ENCODE measurements at regions not wholly inside any gene's neighbourhood (a gene's known extent, or its start where the extent isn't known, plus 50 kb on each side); places are given as distances from the start of the nearest gene placed in this dataset.

DNA sequence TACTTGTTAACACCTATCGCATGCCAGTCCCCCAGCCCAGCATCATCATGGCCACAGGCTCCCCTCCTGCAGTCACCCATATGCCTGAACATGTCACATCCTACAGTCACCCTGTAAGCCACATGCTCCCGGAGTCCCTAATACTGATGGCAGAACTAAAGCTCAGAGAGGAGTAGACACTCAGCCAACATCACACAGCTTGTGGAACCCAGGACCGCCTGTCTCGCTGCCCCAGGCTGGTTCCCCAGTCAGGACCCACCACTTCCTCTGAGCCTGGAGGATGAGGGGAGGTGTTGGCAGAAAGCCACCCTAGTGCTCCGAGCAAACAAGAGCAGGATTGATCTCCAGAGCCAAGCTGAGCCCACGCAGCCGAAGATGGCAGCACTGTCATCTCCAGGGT is 85.0 kb upstream of the MYL10 start:
- no peak overlapping the region for H3K27ac Mint-ChIP-seq
- DNase-seq (ENCODE audit: low spot score) (no peak), ATAC-seq (no peak)
- CTCF ChIA-PET = interaction anchor here (1.0 kb wide), 1 partner anchor 44 kb away, joined by 3 read pairs; no protein-coding TSS in a partner anchor
- POLR2A ChIA-PET = no interaction called here
- no peaks in the 10 kb centered on the region for H3K9me3 Mint-ChIP-seq
- H3K36me3 Mint-ChIP-seq = no peaks in the 10 kb centered on the region
- H3K4me3 Mint-ChIP-seq = no peak overlapping the region
- no peak for TF ChIP-seq GABPB1 (CRISPR knock-in tag; IDR thresholded peaks at IDR 0.05)
- TF ChIP-seq, protein P1, sequence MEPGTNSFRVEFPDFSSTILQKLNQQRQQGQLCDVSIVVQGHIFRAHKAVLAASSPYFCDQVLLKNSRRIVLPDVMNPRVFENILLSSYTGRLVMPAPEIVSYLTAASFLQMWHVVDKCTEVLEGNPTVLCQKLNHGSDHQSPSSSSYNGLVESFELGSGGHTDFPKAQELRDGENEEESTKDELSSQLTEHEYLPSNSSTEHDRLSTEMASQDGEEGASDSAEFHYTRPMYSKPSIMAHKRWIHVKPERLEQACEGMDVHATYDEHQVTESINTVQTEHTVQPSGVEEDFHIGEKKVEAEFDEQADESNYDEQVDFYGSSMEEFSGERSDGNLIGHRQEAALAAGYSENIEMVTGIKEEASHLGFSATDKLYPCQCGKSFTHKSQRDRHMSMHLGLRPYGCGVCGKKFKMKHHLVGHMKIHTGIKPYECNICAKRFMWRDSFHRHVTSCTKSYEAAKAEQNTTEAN (CRISPR knock-in tag; IDR thresholded peaks at IDR 0.05) = no peak
- TF ChIP-seq TCF7 (CRISPR knock-in tag; IDR thresholded peaks at IDR 0.05; ENCODE audit: low read depth) = no peak
- no peaks in the 10 kb centered on the region for H3K4me1 Mint-ChIP-seq
- no peaks in the 10 kb centered on the region; the same call in 1 of the 2 replicates for H3K27me3 Mint-ChIP-seq (ENCODE audit: low read depth)

DNA sequence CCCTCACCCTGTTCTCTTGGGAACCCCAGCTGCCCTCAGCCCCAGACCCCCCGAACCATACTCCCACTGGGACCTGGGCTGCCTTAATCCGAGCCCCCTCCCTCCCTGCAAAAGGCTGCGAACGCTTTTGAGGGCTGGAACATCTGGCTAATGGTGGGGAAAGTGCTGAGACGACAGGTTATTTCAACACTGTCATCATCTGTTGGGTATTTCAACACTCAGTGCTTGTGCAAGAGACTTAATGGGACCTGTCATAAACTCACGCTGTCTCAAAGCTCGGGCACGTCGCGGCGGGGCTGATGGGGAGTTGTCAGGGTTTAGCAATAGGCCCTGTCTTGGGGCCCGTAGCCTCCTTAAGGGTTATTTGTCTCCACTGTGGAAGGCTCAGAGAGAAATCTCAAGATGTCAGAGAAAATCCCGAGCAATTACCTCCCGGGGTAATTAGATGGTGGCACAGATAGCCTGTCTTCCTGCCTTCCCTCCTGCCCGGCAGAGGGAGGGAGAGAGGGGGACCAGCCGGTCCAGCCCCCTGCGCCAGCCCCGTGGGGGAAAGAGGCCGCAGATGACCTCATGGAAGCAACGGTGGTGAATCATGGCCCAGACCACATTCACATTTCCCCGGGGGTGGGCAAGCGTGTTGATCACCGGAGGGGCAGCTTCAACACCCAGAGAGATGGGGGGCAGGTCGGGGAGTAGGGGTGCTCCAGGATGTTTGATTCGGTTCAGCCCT is 88.7 kb upstream of the MYL10 start:
- CTCF ChIA-PET = interaction anchor here (0.6 kb wide), 1 partner anchor 24 kb away, joined by 4 read pairs; no protein-coding TSS in a partner anchor
- Mint-ChIP-seq H3K4me1 (no peaks in the 10 kb centered on the region), H3K27me3 (ENCODE audit: low read depth) (no peaks in the 10 kb centered on the region; the same call in 1 of the 2 replicates), H3K9me3 (no peaks in the 10 kb centered on the region), H3K36me3 (no peaks in the 10 kb centered on the region), H3K27ac (no peak overlapping the region), H3K4me3 (no peak overlapping the region)
- no peak for DNase-seq (ENCODE audit: low spot score)
- no peak for TF ChIP-seq CREM (CRISPR knock-in tag; IDR thresholded peaks at IDR 0.05)
- peak; percentile 69 for TF ChIP-seq GABPB1 (CRISPR knock-in tag; IDR thresholded peaks at IDR 0.05)
- peak; percentile 33 for ATAC-seq
- POLR2A ChIA-PET = interaction anchor here (0.7 kb wide), 1 partner anchor 75 kb away, joined by 5 read pairs; no protein-coding TSS in a partner anchor

DNA sequence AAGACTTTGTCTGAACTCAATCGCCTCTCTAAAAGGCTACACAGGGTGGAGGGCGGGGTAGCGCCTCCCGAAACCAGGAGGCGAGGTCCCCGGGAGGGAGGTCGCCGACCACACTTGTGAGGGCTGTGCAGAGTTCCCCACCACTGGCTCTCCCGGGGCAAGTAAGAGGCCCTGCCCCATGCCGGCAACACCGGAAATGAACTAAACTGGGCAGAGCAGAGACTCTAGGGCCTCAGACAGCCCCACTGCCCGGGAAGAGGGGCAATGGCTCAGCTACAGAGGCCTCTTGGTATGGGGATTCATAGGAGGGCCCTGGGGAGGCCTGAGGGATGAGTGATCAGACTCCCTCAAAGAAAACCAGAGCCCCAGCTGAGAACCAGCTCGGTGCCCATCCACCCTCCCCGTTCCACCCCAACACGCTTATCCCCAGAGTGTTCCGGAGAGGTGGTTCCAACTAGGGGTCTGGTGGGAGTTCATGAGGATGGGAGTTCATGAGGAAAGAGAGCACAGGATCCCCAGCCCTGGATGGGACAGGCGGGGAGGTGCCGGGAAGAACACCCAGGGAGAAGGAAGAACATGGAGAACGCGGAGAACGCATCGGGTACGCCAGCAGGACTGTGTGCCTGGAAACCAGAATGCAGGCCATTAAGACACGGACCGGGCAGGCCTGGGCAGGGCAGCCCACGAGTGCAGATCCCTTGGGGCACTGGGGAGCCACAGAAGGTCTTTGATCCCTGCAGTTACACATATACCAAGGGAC is 89.4 kb upstream of the MYL10 start:
- ATAC-seq (peak; percentile 31), DNase-seq (ENCODE audit: low spot score) (no peak)
- no peaks in the 10 kb centered on the region; the same call in 1 of the 2 replicates for H3K27me3 Mint-ChIP-seq (ENCODE audit: low read depth)
- H3K36me3 Mint-ChIP-seq = no peaks in the 10 kb centered on the region
- no peak overlapping the region for H3K27ac Mint-ChIP-seq
- H3K4me3 Mint-ChIP-seq = no peak overlapping the region
- H3K4me1 Mint-ChIP-seq = no peaks in the 10 kb centered on the region
- TF ChIP-seq, protein P2, sequence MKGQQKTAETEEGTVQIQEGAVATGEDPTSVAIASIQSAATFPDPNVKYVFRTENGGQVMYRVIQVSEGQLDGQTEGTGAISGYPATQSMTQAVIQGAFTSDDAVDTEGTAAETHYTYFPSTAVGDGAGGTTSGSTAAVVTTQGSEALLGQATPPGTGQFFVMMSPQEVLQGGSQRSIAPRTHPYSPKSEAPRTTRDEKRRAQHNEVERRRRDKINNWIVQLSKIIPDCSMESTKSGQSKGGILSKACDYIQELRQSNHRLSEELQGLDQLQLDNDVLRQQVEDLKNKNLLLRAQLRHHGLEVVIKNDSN (CRISPR knock-in tag; IDR thresholded peaks at IDR 0.05) = no peak
- TF ChIP-seq ZNF671 (CRISPR knock-in tag; IDR thresholded peaks at IDR 0.05) = no peak
- no peak for TF ChIP-seq ATF1 (CRISPR knock-in tag; IDR thresholded peaks at IDR 0.05)
- POLR2A ChIA-PET = no interaction called here
- H3K9me3 Mint-ChIP-seq = no peaks in the 10 kb centered on the region
- CTCF ChIA-PET = no interaction called here

DNA sequence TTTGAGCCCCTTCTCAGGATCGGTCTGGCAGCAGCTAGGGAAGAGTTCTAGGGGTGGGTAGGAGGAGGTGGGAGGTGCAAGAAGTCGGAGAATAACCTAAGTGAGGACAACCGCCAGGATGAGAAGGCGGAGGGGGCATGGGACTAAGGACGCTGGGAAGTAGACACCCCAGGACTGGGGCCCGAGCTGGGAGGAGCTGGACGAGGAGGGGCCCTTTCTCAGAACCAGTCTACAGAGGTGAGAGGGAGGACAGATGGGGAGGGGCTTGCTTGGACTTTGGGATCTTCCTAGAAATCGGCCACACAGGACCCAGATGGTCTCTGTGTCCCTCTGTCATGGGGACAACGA is 90.0 kb upstream of the MYL10 start:
- DNase-seq (ENCODE audit: low spot score) = no peak
- ATAC-seq = no peak
- ChIA-PET CTCF (no interaction called here), POLR2A (no interaction called here)
- no peak overlapping the region for H3K4me3 Mint-ChIP-seq
- H3K4me1 Mint-ChIP-seq = no peaks in the 10 kb centered on the region
- no peak overlapping the region for H3K27ac Mint-ChIP-seq
- H3K27me3 Mint-ChIP-seq (ENCODE audit: low read depth) = peaks cover 4% of the 10 kb centered on the region; the same call in 1 of the 2 replicates
- TF ChIP-seq, protein P3, sequence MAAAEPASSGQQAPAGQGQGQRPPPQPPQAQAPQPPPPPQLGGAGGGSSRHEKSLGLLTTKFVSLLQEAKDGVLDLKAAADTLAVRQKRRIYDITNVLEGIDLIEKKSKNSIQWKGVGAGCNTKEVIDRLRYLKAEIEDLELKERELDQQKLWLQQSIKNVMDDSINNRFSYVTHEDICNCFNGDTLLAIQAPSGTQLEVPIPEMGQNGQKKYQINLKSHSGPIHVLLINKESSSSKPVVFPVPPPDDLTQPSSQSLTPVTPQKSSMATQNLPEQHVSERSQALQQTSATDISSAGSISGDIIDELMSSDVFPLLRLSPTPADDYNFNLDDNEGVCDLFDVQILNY (CRISPR knock-in tag; IDR thresholded peaks at IDR 0.05) = no peak
- H3K36me3 Mint-ChIP-seq = 0 out of 2 replicates have a peak, but pooled peaks cover 3% of the 10 kb centered on the region
- peaks cover 4% of the 10 kb centered on the region for H3K9me3 Mint-ChIP-seq

DNA sequence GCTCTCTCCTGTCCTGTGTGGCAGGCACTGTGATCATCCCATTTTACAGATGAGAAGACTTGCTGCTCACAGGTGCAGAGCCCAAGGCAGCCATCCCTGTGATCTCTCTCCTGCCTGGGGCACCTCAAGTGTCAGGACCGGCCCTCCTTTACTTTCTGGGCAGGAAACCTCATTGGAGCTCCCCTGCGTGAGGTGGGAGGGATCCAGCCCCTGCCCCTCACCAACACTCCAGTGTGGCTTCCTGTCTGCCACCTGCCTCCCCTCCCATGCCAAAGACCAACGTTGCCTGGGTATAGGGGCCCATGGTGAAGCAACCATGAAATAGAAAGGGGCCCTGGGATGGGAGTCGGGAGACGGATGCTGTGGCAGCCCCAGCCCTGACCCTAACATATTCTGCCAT is 91.2 kb upstream of the MYL10 start:
- H3K9me3 Mint-ChIP-seq = peaks cover 6% of the 10 kb centered on the region
- H3K36me3 Mint-ChIP-seq = 0 out of 2 replicates have a peak, but pooled peaks cover 3% of the 10 kb centered on the region
- H3K4me3 Mint-ChIP-seq = no peak overlapping the region
- ChIA-PET CTCF (no interaction called here), POLR2A (no interaction called here)
- ATAC-seq (no peak), DNase-seq (ENCODE audit: low spot score) (no peak)
- H3K27ac Mint-ChIP-seq = no peak overlapping the region
- H3K27me3 Mint-ChIP-seq (ENCODE audit: low read depth) = peaks cover 8% of the 10 kb centered on the region; the same call in 1 of the 2 replicates
- H3K4me1 Mint-ChIP-seq = no peaks in the 10 kb centered on the region
- TF ChIP-seq NFATC4 (CRISPR knock-in tag; IDR thresholded peaks at IDR 0.05) (no peak), ZNF232 (CRISPR knock-in tag; IDR thresholded peaks at IDR 0.05) (no peak), NFYB (CRISPR knock-in tag; conservative IDR thresholded peaks at IDR 0.05; ENCODE audit: low read depth) (no peak), ZNF317 (CRISPR knock-in tag; IDR thresholded peaks at IDR 0.05; ENCODE audit: borderline replicate concordance, low read depth) (no peak), NFE2L1 (CRISPR knock-in tag; IDR thresholded peaks at IDR 0.05) (no peak)
- TF ChIP-seq, protein P4, sequence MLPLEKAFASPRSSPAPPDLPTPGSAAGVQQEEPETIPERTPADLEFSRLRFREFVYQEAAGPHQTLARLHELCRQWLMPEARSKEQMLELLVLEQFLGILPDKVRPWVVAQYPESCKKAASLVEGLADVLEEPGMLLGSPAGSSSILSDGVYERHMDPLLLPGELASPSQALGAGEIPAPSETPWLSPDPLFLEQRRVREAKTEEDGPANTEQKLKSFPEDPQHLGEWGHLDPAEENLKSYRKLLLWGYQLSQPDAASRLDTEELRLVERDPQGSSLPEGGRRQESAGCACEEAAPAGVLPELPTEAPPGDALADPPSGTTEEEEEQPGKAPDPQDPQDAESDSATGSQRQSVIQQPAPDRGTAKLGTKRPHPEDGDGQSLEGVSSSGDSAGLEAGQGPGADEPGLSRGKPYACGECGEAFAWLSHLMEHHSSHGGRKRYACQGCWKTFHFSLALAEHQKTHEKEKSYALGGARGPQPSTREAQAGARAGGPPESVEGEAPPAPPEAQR (CRISPR knock-in tag; IDR thresholded peaks at IDR 0.05) = no peak
- TF ChIP-seq, protein P5, sequence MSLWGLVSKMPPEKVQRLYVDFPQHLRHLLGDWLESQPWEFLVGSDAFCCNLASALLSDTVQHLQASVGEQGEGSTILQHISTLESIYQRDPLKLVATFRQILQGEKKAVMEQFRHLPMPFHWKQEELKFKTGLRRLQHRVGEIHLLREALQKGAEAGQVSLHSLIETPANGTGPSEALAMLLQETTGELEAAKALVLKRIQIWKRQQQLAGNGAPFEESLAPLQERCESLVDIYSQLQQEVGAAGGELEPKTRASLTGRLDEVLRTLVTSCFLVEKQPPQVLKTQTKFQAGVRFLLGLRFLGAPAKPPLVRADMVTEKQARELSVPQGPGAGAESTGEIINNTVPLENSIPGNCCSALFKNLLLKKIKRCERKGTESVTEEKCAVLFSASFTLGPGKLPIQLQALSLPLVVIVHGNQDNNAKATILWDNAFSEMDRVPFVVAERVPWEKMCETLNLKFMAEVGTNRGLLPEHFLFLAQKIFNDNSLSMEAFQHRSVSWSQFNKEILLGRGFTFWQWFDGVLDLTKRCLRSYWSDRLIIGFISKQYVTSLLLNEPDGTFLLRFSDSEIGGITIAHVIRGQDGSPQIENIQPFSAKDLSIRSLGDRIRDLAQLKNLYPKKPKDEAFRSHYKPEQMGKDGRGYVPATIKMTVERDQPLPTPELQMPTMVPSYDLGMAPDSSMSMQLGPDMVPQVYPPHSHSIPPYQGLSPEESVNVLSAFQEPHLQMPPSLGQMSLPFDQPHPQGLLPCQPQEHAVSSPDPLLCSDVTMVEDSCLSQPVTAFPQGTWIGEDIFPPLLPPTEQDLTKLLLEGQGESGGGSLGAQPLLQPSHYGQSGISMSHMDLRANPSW (CRISPR knock-in tag; conservative IDR thresholded peaks at IDR 0.05; ENCODE audit: low read depth) = no peak
- TF ChIP-seq, protein P6, sequence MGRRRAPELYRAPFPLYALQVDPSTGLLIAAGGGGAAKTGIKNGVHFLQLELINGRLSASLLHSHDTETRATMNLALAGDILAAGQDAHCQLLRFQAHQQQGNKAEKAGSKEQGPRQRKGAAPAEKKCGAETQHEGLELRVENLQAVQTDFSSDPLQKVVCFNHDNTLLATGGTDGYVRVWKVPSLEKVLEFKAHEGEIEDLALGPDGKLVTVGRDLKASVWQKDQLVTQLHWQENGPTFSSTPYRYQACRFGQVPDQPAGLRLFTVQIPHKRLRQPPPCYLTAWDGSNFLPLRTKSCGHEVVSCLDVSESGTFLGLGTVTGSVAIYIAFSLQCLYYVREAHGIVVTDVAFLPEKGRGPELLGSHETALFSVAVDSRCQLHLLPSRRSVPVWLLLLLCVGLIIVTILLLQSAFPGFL (CRISPR knock-in tag; IDR thresholded peaks at IDR 0.05; ENCODE audit: borderline replicate concordance) = no peak
